Cardiac fibroblast (primary cell): ENCODE measurements at regions not wholly inside any gene's neighbourhood (a gene's known extent, or its start where the extent isn't known, plus 50 kb on each side); places are given as distances from the start of the nearest gene placed in this dataset.

Experiments
- DNase-seq, 2 donors: peaks; one replicate each; pipeline versions ENCODE4 v3.0.0 to v3.0.0-alpha.2; 2010; ENCODE audit warnings: low read depth in 2 of 2
- H3K4me3 ChIP-seq, 2 donors: replicated peaks in 1 of 2; 1 replicate in 1 of 2; 2 replicates in 1 of 2; pipeline ENCODE4 v1.5.1; 2011; ENCODE audit warnings: low read depth in 2 of 2, low read length in 2 of 2, mild to moderate bottlenecking in 2 of 2, moderate library complexity in 1 of 2
- CTCF ChIP-seq: IDR thresholded peaks from one replicate; pipeline ENCODE4 v1.5.1; 2011; ENCODE audit warnings: low read depth, mild to moderate bottlenecking, low read length, inconsistent platforms

DNA sequence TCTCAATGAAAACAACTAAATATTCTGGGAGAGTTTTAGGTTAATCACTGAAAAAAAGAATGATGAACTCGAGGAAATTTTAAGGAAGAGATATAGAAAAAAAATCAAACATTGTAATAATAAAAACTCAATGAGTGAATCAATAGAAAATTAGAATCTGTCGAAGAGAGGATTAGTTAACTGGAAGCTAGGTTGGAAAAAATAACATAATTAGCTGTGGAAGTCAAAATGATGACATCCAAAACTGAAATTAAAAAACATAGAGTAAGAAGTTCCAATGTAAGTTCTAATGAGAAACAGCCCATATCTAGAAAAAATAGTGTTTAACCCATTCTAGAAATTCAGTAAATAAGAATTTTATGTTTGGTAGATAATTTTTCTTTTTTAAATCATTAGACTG, 299.3 kb upstream of the RARB start:
- no peak for TF ChIP-seq CTCF
- H3K4me3 ChIP-seq = no peak overlapping the region
- DNase-seq = no peak

GRCh38 chr3:25130724-25131520, 297.1 kb upstream of the RARB start:
- TF ChIP-seq CTCF = no peak
- H3K4me3 ChIP-seq = no peak overlapping the region
- no peak for DNase-seq

GRCh38 chr3:25133588-25133987, 294.5 kb upstream of the RARB start:
- no peak overlapping the region for H3K4me3 ChIP-seq
- TF ChIP-seq CTCF = no peak
- no peak for DNase-seq

DNA sequence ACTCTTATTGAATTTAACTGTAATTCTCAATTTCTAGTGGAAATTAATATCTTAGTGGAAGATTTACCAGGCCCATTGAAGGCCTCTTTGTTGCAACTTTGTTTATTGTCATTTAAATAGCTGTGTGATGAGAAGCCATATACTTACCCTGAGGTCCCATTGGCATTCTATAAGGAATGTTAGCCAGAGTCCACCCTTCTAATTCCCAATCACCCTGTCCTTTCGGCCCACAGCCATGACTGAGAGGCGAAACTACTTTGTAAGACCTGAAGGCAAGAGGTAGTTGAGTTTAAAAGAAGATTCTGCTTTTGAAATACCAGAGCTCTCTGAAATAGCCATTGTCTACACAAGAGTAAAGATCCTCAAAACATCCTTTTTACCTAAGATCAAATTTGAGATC, 290.5 kb upstream of the RARB start:
- TF ChIP-seq CTCF = no peak
- no peak for DNase-seq

GRCh38 chr3:25139267-25139666, 288.8 kb upstream of the RARB start:
- DNase-seq = no peak
- TF ChIP-seq CTCF = no peak
- H3K4me3 ChIP-seq = no peak overlapping the region

More for the DNA sequence above, 290.5 kb upstream of the RARB start:
- H3K4me3 ChIP-seq = no peak overlapping the region

DNA sequence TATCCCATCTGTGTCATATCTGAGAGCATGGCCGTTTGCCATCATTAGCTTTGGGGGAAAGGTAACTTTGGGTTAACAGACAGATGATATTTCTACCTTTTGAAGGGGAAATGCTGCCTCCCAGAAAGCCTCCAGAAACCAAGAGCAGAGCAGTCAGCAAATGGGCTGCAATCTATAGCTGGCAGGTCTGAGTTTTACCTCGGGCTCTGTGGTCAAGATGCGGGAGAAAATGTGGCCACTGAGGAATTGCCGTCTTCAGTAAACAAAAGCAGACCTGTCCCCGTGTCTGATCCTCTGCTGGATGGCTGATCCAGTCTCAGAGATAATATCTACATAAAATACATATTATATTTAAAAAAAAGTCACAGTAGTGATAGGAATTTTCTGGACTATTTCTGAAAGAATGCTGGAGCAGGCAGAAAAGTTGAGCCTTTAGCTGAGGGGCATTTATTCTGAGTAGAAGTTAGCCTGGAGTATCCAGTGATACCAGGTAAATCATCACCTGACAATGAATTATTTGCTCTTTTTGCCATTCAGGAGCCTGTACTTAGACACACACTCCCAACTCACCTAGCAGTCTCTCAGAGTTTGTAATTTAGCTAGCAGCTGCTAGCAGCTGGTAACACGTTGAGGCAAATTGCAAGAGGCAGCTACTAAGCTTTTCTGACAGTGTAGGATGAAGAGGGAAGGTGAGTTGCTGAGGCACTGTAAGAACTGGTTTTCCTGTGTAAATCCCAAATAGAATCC, 285.3 kb upstream of the RARB start:
- no peak overlapping the region for H3K4me3 ChIP-seq
- no peak for TF ChIP-seq CTCF
- DNase-seq = no peak
